NCI-H345 (cell line): ENCODE measurements at regions not wholly inside any gene's neighbourhood (a gene's known extent, or its start where the extent isn't known, plus 50 kb on each side); places are given as distances from the start of the nearest gene placed in this dataset.

Experiments used
- DNase-seq: peaks from one replicate; lab custom pipeline; 2025; lab: John Stamatoyannopoulos, UW

- no peak for DNase-seq
Observed at GRCh38 chr5:128885649-128886255, 79.5 kb upstream of the SLC27A6 start.

- no peak for DNase-seq
Observed at GRCh38 chr5:128895122-128895521, 70.2 kb upstream of the SLC27A6 start.

- DNase-seq, result no peak
Observed at GRCh38 chr5:128896675-128897074, 68.6 kb upstream of the SLC27A6 start.

- no peak for DNase-seq
Observed at GRCh38 chr5:128903550-128903949, 61.7 kb upstream of the SLC27A6 start.

- no peak for DNase-seq
Observed at GRCh38 chr5:128904805-128905567, 60.3 kb upstream of the SLC27A6 start.

GRCh38 chr5:128905568-128906110, 59.6 kb upstream of the SLC27A6 start:
- DNase-seq, result peak; percentile 11

- DNase-seq, result no peak
Observed at GRCh38 chr5:128913551-128913950, 51.7 kb upstream of the SLC27A6 start.
